LHCN-M2 (cell line): ENCODE measurements at regions not wholly inside any gene's neighbourhood (a gene's known extent, or its start where the extent isn't known, plus 50 kb on each side); places are given as distances from the start of the nearest gene placed in this dataset.
A peak's percentile ranks its signal among the peaks of the same experiment; 100 is the strongest.

Source experiments
- DNase-seq: peaks from one replicate; pipeline ENCODE4 v3.0.0-alpha.2; 2012; ENCODE audit warnings: low read depth

- DNase-seq = no peak
Measured at GRCh38 chr12:92535961-92536360, 166.8 kb upstream of the PLEKHG7 start.

- DNase-seq = peak; percentile 81
Measured at GRCh38 chr12:92533280-92533890, 169.4 kb upstream of the PLEKHG7 start.

GRCh38 chr12:92530706-92531105 lies 172.1 kb upstream of the PLEKHG7 start:
- DNase-seq = no peak

- no peak for DNase-seq
Measured at GRCh38 chr12:92529944-92530343, 172.8 kb upstream of the PLEKHG7 start.

- DNase-seq = no peak
Measured at GRCh38 chr12:92528586-92528985, 174.2 kb upstream of the PLEKHG7 start.

GRCh38 chr12:92528097-92528496 lies 174.7 kb upstream of the PLEKHG7 start:
- DNase-seq = no peak

GRCh38 chr12:92524489-92524888 lies 178.3 kb upstream of the PLEKHG7 start:
- DNase-seq = no peak

- no peak for DNase-seq
Measured at GRCh38 chr12:92520511-92520910, 182.3 kb upstream of the PLEKHG7 start.

- DNase-seq = no peak
Measured at GRCh38 chr12:92519284-92519683, 183.5 kb upstream of the PLEKHG7 start.

- DNase-seq = no peak
Measured at GRCh38 chr12:92518071-92518470, 184.7 kb upstream of the PLEKHG7 start.

- no peak for DNase-seq
Measured at GRCh38 chr12:92516277-92516600, 186.6 kb upstream of the PLEKHG7 start.

GRCh38 chr12:92513231-92513730 lies 189.5 kb upstream of the PLEKHG7 start:
- no peak for DNase-seq

- DNase-seq = no peak
Measured at GRCh38 chr12:92511786-92512185, 191.0 kb upstream of the PLEKHG7 start.

GRCh38 chr12:92509156-92509738 lies 193.5 kb upstream of the PLEKHG7 start:
- no peak for DNase-seq

GRCh38 chr12:92506891-92507290 lies 195.9 kb upstream of the PLEKHG7 start:
- DNase-seq = no peak

GRCh38 chr12:92506460-92506859 lies 196.3 kb upstream of the PLEKHG7 start:
- DNase-seq = peak; percentile 51

- DNase-seq = peak; percentile 92
Measured at GRCh38 chr12:92505254-92506231, 197.2 kb upstream of the PLEKHG7 start.

- DNase-seq = no peak
Measured at GRCh38 chr12:92504594-92504981, 198.2 kb upstream of the PLEKHG7 start.

GRCh38 chr12:92503971-92504593 lies 198.7 kb upstream of the PLEKHG7 start:
- DNase-seq = peak; percentile 41

GRCh38 chr12:92503029-92503931 lies 199.5 kb upstream of the PLEKHG7 start:
- peak; percentile 83 for DNase-seq
